Kidney epithelial cell (primary cell): ENCODE measurements at regions not wholly inside any gene's neighbourhood (a gene's known extent, or its start where the extent isn't known, plus 50 kb on each side); places are given as distances from the start of the nearest gene placed in this dataset.

Experiments used
- DNase-seq: peaks from one replicate; pipeline ENCODE4 v3.0.0-alpha.2; 2010; ENCODE audit warnings: low read depth
- H3K27me3 ChIP-seq: 2 replicates; pipeline ENCODE4 v1.6.0; 2011; ENCODE audit warnings: low read length; ENCODE audit not compliant: control insufficient read depth, insufficient read depth
- H3K36me3 ChIP-seq: 2 replicates; pipeline ENCODE4 v1.5.1; 2011; ENCODE audit warnings: low read length; ENCODE audit not compliant: control insufficient read depth, insufficient read depth
- H3K4me3 ChIP-seq: 2 replicates; pipeline ENCODE4 v1.5.1; 2011; ENCODE audit warnings: low read depth, mild to moderate bottlenecking, control low read depth, low read length
- TF ChIP-seq, protein P1 (sequence below): IDR thresholded peaks from 2 replicates; pipeline ENCODE4 v1.5.1; 2011; ENCODE audit warnings: mild to moderate bottlenecking, moderate library complexity, low read length, control low read depth, inconsistent platforms; ENCODE audit not compliant: insufficient read depth, poor library complexity, severe bottlenecking

DNA sequence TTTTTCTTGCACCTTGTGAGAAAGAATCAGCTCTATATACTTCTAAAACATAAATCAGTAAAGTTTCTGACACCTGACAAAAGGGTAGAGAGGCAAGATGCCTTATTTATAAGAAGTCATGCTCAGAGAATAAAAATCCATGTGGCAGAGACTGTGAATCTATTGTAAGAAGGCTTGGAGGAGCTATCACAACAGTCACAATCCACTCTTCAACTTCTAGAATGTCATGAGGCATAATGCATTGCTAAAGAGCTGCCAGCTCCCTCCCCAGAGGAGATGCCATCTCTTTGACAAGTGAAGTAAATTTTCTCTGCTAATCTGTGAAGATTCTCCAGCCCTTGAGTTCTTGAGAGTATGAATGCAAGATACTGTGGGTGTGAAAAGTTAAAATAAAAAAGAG is 971.2 kb upstream of the IGFBP7 start:
- TF ChIP-seq, protein P1, sequence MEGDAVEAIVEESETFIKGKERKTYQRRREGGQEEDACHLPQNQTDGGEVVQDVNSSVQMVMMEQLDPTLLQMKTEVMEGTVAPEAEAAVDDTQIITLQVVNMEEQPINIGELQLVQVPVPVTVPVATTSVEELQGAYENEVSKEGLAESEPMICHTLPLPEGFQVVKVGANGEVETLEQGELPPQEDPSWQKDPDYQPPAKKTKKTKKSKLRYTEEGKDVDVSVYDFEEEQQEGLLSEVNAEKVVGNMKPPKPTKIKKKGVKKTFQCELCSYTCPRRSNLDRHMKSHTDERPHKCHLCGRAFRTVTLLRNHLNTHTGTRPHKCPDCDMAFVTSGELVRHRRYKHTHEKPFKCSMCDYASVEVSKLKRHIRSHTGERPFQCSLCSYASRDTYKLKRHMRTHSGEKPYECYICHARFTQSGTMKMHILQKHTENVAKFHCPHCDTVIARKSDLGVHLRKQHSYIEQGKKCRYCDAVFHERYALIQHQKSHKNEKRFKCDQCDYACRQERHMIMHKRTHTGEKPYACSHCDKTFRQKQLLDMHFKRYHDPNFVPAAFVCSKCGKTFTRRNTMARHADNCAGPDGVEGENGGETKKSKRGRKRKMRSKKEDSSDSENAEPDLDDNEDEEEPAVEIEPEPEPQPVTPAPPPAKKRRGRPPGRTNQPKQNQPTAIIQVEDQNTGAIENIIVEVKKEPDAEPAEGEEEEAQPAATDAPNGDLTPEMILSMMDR, result no peak
- Histone ChIP-seq H3K36me3 (no peaks in the 10 kb centered on the region), H3K4me3 (no peak overlapping the region), H3K27me3 (no peaks in the 10 kb centered on the region)
- no peak for DNase-seq

DNA sequence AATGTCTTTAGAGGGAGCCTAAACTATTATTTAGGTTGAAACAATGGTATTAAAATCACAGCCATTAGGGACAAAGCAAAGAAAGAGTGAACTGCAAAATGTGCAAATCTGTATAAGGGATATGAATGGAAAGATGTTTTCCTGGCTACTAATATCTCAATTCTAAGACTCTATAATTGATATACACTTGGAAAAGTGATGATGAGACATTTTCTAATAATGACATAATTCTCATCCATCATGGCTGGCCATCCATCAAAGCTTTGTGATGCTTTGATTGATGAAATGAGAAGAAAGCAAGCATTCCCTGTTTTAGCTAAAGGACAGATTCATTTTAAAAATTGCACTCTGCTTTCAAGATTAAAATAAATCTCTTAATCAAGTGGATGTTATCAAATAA is 965.5 kb upstream of the IGFBP7 start:
- TF ChIP-seq, protein P1, result no peak
- no peak for DNase-seq
- Histone ChIP-seq H3K4me3 (no peak overlapping the region), H3K36me3 (no peaks in the 10 kb centered on the region), H3K27me3 (no peaks in the 10 kb centered on the region)

DNA sequence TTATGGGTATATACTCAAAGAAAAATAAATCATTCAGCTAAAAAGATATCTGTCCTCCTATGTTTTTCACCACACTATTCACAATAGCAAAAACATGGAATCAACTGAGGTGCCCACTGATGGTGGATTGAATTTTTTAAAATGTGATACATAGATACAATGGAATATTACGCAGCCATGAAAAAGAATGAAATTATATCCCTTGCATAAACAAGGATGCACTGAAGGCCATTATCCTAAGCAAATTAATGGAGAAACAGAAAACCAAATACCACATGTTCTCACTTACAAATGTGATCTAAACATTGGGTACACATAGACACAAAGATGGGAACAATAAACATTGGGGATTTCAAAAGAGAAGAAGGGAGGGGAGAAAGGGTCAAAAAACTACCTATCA is 964.2 kb upstream of the IGFBP7 start:
- no peak for DNase-seq
- Histone ChIP-seq H3K27me3 (no peaks in the 10 kb centered on the region), H3K36me3 (no peaks in the 10 kb centered on the region), H3K4me3 (no peak overlapping the region)
- TF ChIP-seq, protein P1, result no peak

DNA sequence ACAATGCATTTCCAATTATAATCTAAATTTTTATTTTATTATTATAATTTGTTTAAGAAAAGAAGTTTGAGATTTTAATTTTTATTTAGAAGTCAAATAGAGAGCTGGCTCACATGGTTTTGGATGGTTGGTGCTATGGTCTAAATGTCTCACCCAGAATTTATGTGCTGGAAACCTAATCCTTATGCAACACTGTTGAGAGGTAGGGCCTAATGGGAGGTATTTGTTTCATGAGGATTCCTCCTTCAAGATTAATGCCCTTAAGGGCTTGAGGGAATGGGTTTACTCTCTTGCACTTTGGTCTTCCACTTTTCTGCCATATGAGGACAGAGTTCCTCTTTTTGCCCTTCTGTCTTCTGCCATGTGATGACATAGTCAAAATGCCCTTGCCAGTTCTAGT is 960.5 kb upstream of the IGFBP7 start:
- TF ChIP-seq, protein P1, result no peak
- Histone ChIP-seq H3K36me3 (no peaks in the 10 kb centered on the region), H3K27me3 (no peaks in the 10 kb centered on the region), H3K4me3 (no peak overlapping the region)
- DNase-seq, result no peak

DNA sequence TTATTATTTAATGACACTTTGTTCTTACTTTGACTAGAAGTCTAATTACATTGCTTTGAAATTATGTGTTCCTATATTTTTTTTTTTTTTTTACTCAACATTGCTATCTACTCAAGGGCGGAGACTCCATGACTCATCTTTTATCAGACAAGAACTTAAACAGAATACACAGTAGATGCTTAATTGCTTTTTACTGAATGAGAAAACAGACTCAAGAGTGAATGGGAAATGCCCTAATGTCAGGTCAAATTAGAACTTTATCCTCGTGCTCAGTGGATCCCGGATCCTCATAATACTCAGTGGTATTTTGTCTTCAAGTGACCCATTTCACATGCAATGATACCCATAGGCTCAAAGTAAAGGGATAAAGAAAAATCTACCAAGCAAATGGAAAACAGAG is 954.5 kb upstream of the IGFBP7 start:
- H3K27me3 ChIP-seq, result no peaks in the 10 kb centered on the region
- TF ChIP-seq, protein P1, result no peak
- DNase-seq, result no peak
- H3K36me3 ChIP-seq, result no peaks in the 10 kb centered on the region
- no peak overlapping the region for H3K4me3 ChIP-seq

DNA sequence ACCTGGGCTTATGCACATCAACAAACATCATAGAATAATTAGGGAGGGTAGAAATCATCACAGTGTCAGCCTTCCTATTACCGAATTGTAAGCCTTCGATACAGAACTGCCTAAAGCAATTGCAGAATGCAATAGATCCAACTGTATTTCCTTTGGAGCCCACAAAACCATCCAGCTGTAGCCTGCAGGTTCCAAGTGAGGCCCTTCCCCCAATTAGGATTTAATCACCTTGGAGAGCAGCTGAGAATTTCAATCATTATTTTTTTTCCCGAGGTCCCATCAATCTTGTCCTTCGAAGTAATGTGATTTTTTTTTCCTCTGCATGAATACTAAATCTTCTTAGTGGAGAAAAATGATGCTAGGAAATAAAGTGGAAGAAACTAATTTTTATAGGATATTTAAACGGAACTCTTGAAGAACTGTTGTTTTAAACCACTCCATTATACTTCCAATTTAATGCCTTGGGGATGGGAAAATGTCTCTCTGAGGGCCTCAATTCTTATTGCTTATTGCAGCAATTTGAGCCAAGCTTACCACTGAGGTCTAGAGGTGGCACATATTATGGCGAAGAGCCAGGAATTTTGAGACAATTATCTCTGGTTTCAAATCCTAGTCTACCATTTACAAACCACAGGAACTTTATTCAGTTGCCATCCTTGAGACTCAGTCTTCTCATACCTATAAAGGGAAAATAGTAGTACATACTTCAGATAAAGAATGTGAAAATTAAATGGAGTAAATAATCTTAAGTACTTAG is 953.4 kb upstream of the IGFBP7 start:
- H3K36me3 ChIP-seq, result no peaks in the 10 kb centered on the region
- TF ChIP-seq, protein P1, result no peak
- no peaks in the 10 kb centered on the region for H3K27me3 ChIP-seq
- no peak overlapping the region for H3K4me3 ChIP-seq
- no peak for DNase-seq
